ENCODE measurements at regions not wholly inside any gene's neighbourhood (a gene's known extent, or its start where the extent isn't known, plus 50 kb on each side); places are given as distances from the start of the nearest gene placed in this dataset.
"Not testable (repeated sequence)": the region's sequence is repeated elsewhere in the genome, so short reads cannot be mapped to it uniquely, and the experiment has no call there.

- Mint-ChIP-seq H3K9me3 (peaks cover 6% of the 10 kb centered on the region), H3K36me3 (ENCODE audit: low read depth) (no peaks in the 10 kb centered on the region), H3K27ac (no peak overlapping the region), H3K4me1 (no peaks in the 10 kb centered on the region), H3K27me3 (no peaks in the 10 kb centered on the region), H3K4me3 (no peak overlapping the region)
- intact Hi-C loops (cut with micrococcal nuclease), result no loop called here
- no peak for DNase-seq
These were observed 83.3 kb upstream of the ZNF536 start for GRCh38 chr19:30288911-30289310.

GRCh38 chr19:30289336-30289735 is 82.8 kb upstream of the ZNF536 start:
- no peak for DNase-seq
- intact Hi-C loops (cut with micrococcal nuclease), result no loop called here
- Mint-ChIP-seq H3K4me3 (no peak overlapping the region), H3K9me3 (peaks cover 6% of the 10 kb centered on the region), H3K27me3 (no peaks in the 10 kb centered on the region), H3K27ac (no peak overlapping the region), H3K36me3 (ENCODE audit: low read depth) (no peaks in the 10 kb centered on the region), H3K4me1 (no peaks in the 10 kb centered on the region)

GRCh38 chr19:30290805-30291204 is 81.4 kb upstream of the ZNF536 start:
- H3K27ac Mint-ChIP-seq; H3K4me1 Mint-ChIP-seq; H3K9me3 Mint-ChIP-seq; DNase-seq; H3K27me3 Mint-ChIP-seq; H3K4me3 Mint-ChIP-seq; intact Hi-C loops (cut with micrococcal nuclease); H3K36me3 Mint-ChIP-seq (ENCODE audit: low read depth): not testable (repeated sequence)

- DNase-seq, result no peak
- Mint-ChIP-seq H3K4me1 (no peaks in the 10 kb centered on the region), H3K4me3 (no peak overlapping the region), H3K27me3 (no peaks in the 10 kb centered on the region), H3K36me3 (ENCODE audit: low read depth) (no peaks in the 10 kb centered on the region), H3K9me3 (no peaks in the 10 kb centered on the region), H3K27ac (no peak overlapping the region)
- intact Hi-C loops (cut with micrococcal nuclease), result no loop called here
These were observed 79.0 kb upstream of the ZNF536 start for GRCh38 chr19:30293051-30293785.

- intact Hi-C loops (cut with micrococcal nuclease), result no loop called here
- Mint-ChIP-seq H3K4me1 (no peaks in the 10 kb centered on the region), H3K27me3 (no peaks in the 10 kb centered on the region), H3K9me3 (no peaks in the 10 kb centered on the region), H3K27ac (no peak overlapping the region), H3K36me3 (ENCODE audit: low read depth) (no peaks in the 10 kb centered on the region), H3K4me3 (no peak overlapping the region)
- no peak for DNase-seq
These were observed 74.2 kb upstream of the ZNF536 start for GRCh38 chr19:30297969-30298368.

GRCh38 chr19:30303131-30303654 is 69.0 kb upstream of the ZNF536 start:
- DNase-seq, result no peak
- peaks cover 2% of the 10 kb centered on the region for H3K9me3 Mint-ChIP-seq
- H3K36me3 Mint-ChIP-seq (ENCODE audit: low read depth), result no peaks in the 10 kb centered on the region
- H3K27me3 Mint-ChIP-seq, result no peaks in the 10 kb centered on the region
- no peak overlapping the region for H3K4me3 Mint-ChIP-seq
- no peaks in the 10 kb centered on the region for H3K4me1 Mint-ChIP-seq
- intact Hi-C loops (cut with micrococcal nuclease), result no loop called here
- no peak overlapping the region for H3K27ac Mint-ChIP-seq

- Mint-ChIP-seq H3K27me3 (no peaks in the 10 kb centered on the region), H3K4me3 (no peak overlapping the region), H3K36me3 (ENCODE audit: low read depth) (no peaks in the 10 kb centered on the region), H3K9me3 (peaks cover 3% of the 10 kb centered on the region), H3K4me1 (no peaks in the 10 kb centered on the region), H3K27ac (no peak overlapping the region)
- no peak for DNase-seq
- intact Hi-C loops (cut with micrococcal nuclease), result no loop called here
These were observed 67.6 kb upstream of the ZNF536 start for GRCh38 chr19:30304540-30304939.

- intact Hi-C loops (cut with micrococcal nuclease), result no loop called here
- peaks cover 3% of the 10 kb centered on the region for H3K9me3 Mint-ChIP-seq
- no peaks in the 10 kb centered on the region for H3K4me1 Mint-ChIP-seq
- no peak for DNase-seq
- H3K4me3 Mint-ChIP-seq, result no peak overlapping the region
- no peak overlapping the region for H3K27ac Mint-ChIP-seq
- no peaks in the 10 kb centered on the region for H3K36me3 Mint-ChIP-seq (ENCODE audit: low read depth)
- H3K27me3 Mint-ChIP-seq, result no peaks in the 10 kb centered on the region
These were observed 66.7 kb upstream of the ZNF536 start for GRCh38 chr19:30305346-30306060.

- Mint-ChIP-seq H3K9me3 (peaks cover 3% of the 10 kb centered on the region), H3K27ac (no peak overlapping the region), H3K36me3 (ENCODE audit: low read depth) (no peaks in the 10 kb centered on the region), H3K4me1 (no peaks in the 10 kb centered on the region), H3K4me3 (no peak overlapping the region), H3K27me3 (no peaks in the 10 kb centered on the region)
- DNase-seq, result no peak
- intact Hi-C loops (cut with micrococcal nuclease), result no loop called here
These were observed 64.8 kb upstream of the ZNF536 start for GRCh38 chr19:30307191-30307974.

- intact Hi-C loops (cut with micrococcal nuclease), result no loop called here
- H3K4me1 Mint-ChIP-seq, result no peaks in the 10 kb centered on the region
- DNase-seq, result no peak
- no peaks in the 10 kb centered on the region for H3K36me3 Mint-ChIP-seq (ENCODE audit: low read depth)
- no peak overlapping the region for H3K27ac Mint-ChIP-seq
- no peaks in the 10 kb centered on the region for H3K27me3 Mint-ChIP-seq
- no peak overlapping the region for H3K4me3 Mint-ChIP-seq
- H3K9me3 Mint-ChIP-seq, result peaks cover 3% of the 10 kb centered on the region
These were observed 63.0 kb upstream of the ZNF536 start for GRCh38 chr19:30309176-30309575.

- Mint-ChIP-seq H3K36me3 (ENCODE audit: low read depth) (no peaks in the 10 kb centered on the region), H3K27ac (no peak overlapping the region), H3K27me3 (no peaks in the 10 kb centered on the region), H3K4me3 (no peak overlapping the region), H3K9me3 (peaks cover 3% of the 10 kb centered on the region), H3K4me1 (no peaks in the 10 kb centered on the region)
- DNase-seq, result no peak
- intact Hi-C loops (cut with micrococcal nuclease), result no loop called here
These were observed 62.1 kb upstream of the ZNF536 start for GRCh38 chr19:30309905-30310601.

GRCh38 chr19:30310602-30311263 is 61.5 kb upstream of the ZNF536 start:
- Mint-ChIP-seq H3K27ac (no peak overlapping the region), H3K4me1 (no peaks in the 10 kb centered on the region), H3K27me3 (no peaks in the 10 kb centered on the region), H3K36me3 (ENCODE audit: low read depth) (no peaks in the 10 kb centered on the region), H3K4me3 (no peak overlapping the region), H3K9me3 (peaks cover 3% of the 10 kb centered on the region)
- intact Hi-C loops (cut with micrococcal nuclease), result no loop called here
- no peak for DNase-seq

GRCh38 chr19:30311911-30312310 is 60.3 kb upstream of the ZNF536 start:
- no peaks in the 10 kb centered on the region for H3K36me3 Mint-ChIP-seq (ENCODE audit: low read depth)
- intact Hi-C loops (cut with micrococcal nuclease), result no loop called here

More at GRCh38 chr19:30311911-30312310, 60.3 kb upstream of the ZNF536 start:
- Mint-ChIP-seq H3K9me3 (peaks cover 3% of the 10 kb centered on the region), H3K4me1 (no peaks in the 10 kb centered on the region), H3K27me3 (no peaks in the 10 kb centered on the region), H3K4me3 (no peak overlapping the region), H3K27ac (no peak overlapping the region)
- DNase-seq, result no peak

Data from activated CD4-positive, alpha-beta T cell treated with anti-CD3 and anti-CD28 coated beads, Interleukin-2, amount 10 ng/mL, durations not matched to agents 24 days and 14 days (primary cell).